HG03135 (cell line): ENCODE measurements at regions not wholly inside any gene's neighbourhood (a gene's known extent, or its start where the extent isn't known, plus 50 kb on each side); places are given as distances from the start of the nearest gene placed in this dataset.
"Not testable (repeated sequence)": the region's sequence is repeated elsewhere in the genome, so short reads cannot be mapped to it uniquely, and the experiment has no call there.

Experiments used
- ATAC-seq: cut with Tn5 transposase; IDR thresholded peaks from one replicate; pipeline ENCODE4 v1.9.1; 2021; ENCODE audit warnings: mild to moderate bottlenecking, moderate library complexity; ENCODE audit not compliant: unreplicated experiment

DNA sequence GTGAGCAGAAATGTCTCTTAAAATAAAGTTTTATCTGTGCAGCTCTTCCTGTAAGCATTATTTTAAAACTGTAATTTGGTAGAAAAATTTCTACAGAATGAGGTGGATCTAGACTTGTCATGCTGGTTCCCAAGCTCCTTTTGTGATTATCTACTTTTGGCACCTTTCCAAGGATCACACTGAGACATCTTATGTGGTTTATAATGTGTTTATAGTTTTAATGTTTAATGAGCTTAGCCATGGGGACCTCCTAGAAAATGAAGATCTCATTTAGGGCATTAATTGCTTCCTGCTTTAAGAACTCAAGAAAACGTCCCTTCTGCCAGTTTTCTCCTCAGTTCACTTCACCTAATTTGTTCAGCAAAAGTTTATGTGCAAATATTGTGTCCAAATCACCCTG, 468.4 kb downstream of the SUCLG1 start:
- ATAC-seq = no peak

DNA sequence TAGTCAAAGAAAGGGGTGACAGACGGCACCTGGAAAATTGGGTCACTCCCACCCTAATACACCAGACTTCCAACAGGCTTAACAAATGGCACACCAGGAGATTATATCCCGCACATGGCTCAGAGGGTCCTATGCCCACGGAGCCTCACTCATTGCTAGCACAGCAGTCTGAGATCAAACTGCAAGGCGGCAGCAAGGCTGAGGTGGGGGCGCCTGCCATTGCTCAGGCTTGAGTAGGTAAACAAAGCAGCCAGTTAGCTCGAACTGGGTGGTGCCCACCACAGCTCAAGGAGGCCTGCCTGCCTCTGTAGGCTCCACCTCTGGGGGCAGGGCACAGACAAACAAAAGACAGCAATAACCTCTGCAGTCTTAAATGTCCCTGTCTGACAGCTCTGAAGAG, 482.5 kb downstream of the SUCLG1 start:
- ATAC-seq = not testable (repeated sequence)

DNA sequence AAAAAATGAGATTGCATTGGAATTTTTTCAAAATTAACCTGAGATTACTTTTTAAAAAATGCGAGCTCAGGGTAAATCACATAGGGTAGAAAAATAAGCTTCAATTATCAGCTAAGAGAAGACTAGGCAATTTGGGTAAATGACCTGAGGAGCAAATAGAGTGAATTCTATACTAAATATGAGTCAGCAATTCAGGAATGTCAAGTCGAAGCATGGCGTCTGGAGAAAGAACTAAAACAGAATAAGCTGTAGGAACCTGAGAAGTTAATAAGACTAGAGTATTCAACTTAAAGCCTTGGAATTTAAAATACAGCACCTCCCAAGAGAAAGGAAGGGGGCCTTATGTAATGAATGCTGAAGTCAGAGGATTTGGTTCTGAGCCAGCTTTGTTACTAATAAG, 487.0 kb downstream of the SUCLG1 start:
- ATAC-seq = no peak

DNA sequence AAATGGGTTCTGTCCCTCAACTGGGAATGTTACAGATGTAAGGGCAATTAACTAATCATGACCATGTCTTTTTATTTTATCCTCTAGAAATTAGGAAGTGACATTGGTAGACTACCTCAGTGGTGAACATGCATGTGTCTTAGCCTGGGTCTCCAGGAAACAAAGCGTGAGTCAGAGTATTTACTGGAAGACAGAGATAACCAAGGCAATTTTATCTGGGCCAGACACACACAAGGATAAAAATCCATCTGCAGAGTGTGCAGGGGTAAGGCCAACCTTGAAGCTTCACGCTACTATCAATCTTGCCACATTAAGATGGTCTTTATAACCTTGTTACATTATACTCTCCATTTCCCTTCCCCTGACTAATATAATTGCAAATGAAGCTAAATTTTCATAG, 487.5 kb downstream of the SUCLG1 start:
- ATAC-seq = no peak

DNA sequence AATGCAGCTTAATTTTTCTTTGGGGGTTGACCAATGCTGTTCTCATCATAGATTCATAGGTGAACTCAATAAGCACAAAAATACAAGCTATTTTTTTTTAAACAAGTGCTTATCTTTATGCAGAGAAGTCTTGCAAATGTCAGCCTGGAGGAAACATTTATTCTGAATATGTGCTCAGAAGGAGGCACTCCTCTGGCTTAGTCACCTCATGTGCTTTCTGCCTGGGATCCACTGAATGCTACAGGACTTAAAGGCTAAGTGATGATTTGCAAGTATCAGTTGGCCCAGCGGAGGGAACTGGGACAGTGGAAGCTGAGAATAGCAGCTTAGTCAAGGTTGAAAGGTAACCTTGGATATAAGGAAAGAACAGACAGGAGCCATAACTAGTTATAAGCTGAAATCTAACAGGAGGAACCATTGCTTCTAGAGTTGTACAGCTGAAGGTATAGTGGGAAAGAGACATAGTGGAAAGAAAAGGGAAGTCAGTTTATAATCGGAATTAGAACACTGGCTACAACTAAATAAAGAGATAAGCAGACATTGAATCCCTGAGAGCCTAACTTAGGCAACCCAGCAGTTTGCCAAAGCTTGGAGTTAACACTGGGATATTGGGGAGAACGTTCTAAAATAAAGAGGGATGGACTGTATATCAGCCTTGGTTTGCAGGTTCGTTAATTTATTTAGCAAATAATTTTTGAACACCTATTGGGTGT, 488.7 kb downstream of the SUCLG1 start:
- no peak for ATAC-seq

DNA sequence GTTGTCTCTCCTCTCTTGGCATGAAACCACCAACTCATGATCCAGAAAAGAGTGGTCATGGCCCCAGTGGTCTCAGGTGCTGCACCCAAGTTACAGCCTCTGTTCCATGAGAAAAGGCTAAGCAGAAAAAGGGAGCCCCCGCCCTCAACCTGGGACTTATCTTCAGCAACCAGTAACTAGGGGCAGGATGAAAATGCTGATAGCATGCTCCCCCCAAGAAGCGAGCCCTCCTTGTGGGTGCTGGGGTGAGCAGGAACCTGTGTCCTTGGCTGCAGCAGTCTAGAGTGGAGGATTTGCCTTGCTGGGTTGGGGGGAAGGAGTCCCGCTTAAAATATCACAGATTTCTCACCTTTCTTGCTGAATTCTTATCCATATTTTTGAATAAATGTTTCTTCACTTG, 490.0 kb downstream of the SUCLG1 start:
- ATAC-seq = no peak

DNA sequence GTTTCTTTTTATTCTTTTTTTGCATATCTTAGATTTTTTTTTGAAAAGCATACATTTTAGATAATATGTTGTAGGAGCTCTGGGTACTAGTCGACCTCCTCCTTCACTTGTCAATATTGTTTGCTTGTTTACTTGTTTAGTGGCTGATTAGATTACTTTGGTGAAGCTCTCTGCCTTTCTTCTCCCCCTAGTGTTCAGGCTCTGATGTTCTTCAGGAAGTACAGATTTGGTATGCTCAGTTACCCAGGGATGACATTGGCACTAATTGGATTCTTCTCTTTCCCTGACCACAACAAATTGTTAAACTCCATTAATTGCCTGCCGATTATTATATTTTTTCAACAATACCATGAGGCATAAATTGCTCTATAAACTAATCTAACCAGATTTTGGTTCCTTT, 491.2 kb downstream of the SUCLG1 start:
- no peak for ATAC-seq

DNA sequence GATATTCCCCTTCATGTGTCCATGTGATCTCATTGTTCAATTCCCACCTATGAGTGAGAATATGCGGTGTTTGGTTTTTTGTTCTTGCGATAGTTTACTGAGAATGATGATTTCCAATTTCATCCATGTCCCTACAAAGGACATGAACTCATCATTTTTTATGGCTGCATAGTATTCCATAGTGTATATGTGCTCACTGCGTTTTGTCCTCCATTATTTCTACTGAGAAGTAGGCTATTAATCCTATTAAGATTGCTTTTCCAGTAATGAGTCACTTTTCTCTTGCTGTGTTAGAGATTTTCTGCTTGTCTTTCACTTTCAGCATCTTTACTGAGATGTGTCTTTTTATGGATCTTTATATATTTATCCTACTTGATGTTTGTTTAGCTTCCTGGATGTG, 492.1 kb downstream of the SUCLG1 start:
- ATAC-seq = not testable (repeated sequence)

DNA sequence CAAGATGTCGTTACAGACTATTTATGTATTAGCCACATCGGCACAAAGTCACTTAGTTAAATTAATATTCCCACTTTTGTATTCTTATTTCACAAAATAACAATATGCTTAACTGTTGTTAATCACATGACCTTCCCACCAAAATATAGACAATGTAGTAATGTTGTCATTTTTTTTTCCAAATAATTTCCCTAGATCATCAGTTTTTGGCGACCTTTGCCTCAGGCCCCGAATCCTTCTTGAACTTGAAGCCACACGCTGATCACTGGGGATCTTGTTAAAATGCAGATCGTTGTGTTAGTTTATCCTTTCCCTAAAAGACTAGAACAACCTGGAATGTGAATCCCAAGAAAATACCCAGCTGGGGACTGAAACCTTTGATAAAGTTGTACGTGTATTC, 497.6 kb downstream of the SUCLG1 start:
- no peak for ATAC-seq

DNA sequence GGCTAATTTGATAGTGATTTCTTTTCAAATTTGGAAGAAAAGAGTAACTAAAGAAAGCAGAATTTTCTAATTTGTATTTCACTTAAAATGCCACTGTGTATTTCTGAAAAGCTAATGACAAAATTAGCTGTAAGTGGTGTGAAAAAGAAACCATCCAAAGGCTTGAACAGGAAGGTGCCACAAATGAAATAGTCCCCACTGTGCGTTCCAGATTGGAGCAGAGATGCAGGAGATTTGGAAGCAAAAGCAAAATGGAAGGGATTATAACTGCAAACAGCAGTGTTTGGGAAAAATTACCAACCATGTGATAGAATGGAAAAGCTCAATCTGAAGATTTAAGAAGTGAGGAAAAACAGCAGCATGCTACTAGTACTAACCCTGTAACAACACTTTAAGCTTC, 498.7 kb downstream of the SUCLG1 start:
- ATAC-seq = no peak

DNA sequence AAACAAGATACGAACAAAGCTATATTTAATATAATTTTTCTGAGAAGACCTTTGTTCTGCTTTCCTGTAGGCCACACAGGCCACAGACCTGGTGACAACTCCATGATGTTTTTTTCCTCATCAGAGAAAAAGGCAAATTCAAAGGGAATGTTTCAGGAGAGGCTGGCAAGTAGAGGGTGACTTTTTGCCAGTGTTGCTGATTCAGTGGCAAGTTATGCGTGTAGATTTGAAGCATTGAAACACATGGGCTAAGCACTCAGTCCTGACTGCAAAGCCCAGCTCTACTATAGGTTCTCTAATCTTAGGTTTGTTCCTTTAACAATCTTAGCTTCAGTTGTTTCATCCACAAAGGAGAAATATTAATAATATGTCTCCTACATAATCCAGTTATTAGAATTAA, 499.8 kb downstream of the SUCLG1 start:
- no peak for ATAC-seq

DNA sequence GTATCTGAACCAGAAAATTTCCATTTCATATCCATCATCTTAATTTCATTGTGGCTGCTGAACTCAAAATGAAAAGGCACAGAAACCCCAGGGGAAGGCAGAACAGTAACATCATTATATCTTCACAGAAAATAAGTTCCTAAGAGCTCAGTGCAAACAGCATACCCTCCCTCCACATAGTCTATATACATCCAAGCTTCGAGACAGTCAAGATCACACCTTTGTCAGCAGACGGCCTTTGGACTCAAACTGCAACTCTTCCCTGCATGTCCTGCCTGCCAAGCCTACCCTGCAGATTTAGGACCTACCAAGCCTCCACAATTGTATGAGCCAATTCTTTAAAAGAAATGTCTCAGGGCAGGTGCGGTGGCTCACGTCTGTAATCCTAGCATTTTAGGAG, 502.1 kb downstream of the SUCLG1 start:
- ATAC-seq = no peak

DNA sequence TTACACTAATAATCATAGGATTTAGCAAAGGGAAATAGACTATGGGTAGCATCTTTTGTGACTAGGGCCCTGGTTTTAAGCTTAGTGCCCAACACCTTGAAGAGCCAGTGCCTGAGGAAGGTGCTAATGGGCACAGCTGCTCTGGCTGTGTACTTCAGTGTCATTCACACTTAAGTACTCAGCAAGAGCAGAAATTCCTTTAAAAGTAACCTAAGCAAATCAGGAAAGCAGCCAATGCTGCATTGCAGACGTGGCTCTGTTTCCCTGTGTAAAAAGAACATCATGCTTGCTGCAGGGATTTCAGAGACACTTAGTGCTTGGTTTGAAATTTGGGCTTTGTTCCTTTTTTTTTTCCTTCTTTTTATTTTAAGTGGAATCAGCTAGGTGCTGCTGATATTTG, 505.4 kb downstream of the SUCLG1 start:
- ATAC-seq = no peak

DNA sequence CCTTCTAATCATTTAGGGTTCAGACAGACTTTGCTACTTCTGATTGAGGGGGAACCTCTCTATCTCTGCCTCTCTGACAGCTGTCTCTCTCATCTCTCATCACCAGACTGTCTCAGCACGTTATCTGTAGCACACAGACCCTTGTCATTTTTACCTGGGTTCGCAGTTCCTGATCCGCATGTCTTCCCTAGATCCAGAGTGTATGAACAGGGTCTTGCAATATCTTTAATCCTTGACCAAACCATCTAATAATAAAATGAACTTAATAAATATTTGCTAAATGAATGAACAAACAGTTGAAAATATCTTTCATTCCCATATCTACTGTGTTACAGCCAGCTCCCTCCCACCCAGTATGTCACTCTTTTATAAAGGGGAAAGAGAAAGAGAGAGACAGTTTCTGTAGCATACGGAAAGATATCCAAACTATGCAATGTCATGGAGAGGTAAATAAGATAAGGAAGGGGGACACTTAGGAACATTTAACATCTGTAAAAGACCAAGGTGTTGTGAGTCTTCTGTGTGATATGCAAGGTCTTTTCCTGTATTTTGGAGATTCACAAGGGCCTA, 507.6 kb downstream of the SUCLG1 start:
- ATAC-seq = no peak

DNA sequence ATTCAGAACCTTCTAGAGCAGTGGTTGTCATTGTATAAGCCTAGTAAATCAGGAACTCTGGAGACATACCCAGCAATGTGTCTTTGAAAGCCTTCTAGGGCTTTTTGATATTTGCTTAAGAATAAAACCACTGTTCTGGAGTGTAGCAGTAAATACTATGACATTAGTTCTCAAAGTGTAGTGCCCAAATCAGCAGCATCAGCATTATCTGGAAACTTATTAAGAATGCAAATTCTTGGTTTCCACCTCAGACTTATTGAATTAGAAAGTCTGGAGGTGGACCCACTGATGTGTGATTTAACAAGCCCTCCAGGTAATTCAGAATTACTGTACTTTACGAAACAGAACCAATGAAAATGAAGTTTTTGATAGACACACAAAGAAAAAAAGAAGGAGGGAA, 509.7 kb downstream of the SUCLG1 start:
- no peak for ATAC-seq

DNA sequence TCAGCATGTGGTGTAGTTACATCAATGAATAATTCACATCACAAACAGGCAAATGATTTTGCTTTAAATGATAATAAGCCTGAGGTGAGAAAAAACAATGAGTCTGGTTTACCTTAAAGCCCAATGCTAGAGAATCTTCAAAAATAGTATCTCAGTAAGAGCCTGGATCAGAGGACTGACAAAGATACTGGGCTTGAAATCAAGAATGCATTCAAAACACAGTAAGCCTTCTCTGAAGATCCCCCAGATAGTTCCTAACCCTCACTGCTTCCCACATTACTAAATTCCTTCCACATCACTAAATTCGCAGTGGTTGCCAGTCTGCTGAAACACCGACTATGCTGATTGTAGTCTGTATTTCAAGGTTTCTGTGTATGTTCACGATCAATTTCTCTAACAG, 514.9 kb downstream of the SUCLG1 start:
- no peak for ATAC-seq

DNA sequence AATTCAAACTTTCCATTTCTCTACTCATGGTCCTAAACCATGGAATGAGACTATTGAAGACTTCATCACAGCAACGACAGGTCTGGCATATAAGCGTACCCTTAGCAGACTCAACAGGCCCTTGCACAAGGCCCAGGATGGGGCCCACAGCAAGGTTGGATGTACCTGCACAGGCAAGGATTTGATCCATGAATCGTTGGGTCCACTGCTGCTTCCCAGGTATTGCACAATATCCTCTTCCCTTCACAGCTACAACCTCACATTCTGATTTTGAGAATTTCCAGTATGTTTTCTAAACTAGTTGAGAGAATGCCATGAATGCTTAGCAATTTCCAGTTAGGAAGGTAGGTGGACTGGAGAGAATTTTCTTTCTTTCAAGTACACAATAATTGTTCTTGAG, 515.8 kb downstream of the SUCLG1 start:
- no peak for ATAC-seq

DNA sequence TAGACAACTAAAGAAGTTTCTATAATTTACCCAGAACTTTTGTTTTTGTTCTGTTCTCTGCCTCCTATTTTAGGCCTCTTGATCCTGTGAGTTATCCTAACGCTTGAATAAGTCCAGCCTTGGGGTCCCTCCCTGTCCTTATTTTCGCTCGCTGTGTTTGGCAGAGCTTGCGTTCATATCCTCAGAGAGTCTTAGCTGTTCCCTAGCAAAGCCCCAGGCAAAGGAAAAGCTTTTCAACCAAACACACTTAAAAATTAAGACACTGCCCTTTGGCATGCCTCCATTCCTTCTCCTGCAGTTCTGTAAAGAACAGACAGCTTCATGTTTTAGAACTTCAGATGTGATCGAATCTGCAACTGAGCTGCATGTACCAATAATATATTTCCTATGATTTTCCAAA, 517.2 kb downstream of the SUCLG1 start:
- ATAC-seq = no peak

DNA sequence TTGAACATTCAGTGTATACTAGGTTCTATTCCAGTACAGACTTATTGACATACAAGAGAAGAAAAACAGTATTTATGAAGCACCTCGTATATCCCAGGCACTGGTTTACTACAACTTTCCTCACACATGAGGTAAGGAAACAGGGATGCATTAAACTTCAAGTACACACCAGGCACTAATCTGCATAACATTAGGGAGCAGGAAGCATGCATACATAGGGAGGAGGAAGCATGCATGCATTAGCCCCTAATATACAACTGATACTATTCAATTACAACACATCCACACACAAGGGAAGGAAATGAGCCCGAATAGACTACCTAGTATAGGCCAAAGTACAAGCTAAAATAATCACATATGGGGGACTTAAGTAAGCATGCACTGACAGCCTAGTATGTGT, 525.3 kb downstream of the SUCLG1 start:
- no peak for ATAC-seq

DNA sequence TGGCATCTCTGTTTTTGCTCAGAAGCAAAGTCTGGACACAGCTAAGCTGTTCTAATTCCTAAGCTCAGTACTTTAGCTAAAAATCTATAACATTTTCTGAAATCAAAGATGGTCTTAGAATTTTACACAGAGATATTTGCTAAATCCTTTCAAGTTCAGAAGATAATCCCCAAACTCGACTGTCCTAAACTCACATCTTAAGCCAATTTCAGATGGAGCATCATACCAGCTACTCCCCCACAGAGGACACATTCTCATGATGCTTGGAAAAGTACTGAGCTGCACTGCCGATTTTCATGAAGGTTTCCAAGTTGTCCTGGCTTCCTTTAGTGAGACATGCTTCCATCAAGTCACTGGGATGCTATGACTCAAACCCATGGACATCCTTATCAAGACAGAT, 535.5 kb downstream of the SUCLG1 start:
- no peak for ATAC-seq

DNA sequence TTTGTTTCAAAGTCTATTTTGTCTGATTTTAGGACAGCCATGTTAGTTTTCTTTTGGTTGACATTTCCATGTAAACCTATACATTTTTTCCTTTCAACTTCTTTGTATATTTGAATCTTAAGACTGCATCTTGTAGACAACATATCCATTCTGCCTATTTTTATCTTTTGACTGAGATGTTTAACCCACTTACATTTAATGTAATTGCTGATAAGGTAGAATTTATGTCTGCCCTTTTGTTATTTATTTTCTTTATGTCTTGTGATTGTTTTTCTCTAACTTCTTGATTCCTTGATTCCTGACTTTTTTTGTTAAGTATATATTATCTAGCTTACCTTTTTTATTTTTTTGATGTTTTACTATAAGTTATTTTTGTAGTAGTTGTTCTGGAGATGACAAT, 542.5 kb downstream of the SUCLG1 start:
- ATAC-seq = no peak

DNA sequence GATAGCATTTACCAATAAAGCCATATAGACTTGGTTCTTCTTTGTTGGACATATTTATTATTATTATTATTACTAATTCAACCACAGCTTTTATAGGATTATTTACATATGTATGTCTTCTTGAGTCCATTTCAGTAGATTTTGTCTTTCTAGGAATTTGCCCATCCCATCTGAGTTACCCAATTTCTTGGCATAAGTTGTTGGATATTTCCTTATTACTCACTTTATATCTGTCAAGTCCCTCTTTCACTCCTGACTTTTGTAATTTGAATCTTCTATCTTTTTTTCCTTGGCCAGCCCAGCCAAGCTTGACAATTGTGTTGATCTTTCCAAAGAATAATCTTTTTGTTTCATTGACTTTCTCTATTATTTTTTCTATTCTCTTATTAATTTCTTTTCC, 543.7 kb downstream of the SUCLG1 start:
- no peak for ATAC-seq

DNA sequence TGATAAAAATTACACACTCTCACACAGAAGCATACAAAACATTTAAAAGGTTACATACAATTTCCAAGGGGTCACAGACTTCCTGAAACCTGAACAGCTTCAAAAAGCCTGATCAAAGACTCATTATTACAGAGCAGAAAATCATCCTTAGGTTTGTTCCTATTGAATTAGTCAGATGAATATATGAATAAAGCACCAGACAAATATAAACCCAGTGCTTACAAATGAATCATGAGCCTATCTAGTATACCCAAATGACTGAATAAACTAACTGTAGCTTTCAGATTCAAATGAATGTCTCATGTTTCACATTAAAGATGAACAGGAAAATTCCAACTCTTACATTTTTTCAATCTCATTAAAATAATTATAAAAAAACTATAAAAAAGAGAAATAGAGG, 550.3 kb downstream of the SUCLG1 start:
- ATAC-seq = no peak
